NCI-H146 (cell line): ENCODE measurements at regions not wholly inside any gene's neighbourhood (a gene's known extent, or its start where the extent isn't known, plus 50 kb on each side); places are given as distances from the start of the nearest gene placed in this dataset.
A peak's percentile ranks its signal among the peaks of the same experiment; 100 is the strongest.

Experiments
- DNase-seq: peaks from one replicate; lab custom pipeline; 2025; lab: John Stamatoyannopoulos, UW

DNA sequence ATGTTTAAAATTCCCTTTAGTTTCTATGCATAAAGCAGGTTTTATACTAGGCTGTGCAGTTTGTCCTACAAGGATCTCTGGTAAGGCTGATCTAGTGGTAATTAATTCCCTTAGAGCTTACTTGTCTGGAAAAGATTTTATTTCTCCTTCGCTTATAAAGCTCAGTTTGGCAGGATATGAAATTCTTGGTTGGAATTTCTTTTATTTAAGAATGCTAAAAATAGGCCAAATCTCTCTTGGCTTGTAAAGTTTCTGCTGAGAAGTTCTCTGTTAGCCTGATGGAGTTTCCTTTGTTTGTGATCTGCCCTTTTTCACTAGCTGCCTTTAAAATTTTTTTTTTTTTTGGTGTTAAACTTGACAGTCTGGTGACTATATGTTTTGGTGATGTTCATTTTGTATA lies 237.1 kb upstream of the TLE4 start:
- DNase-seq, result no peak

GRCh38 chr9:79335987-79336386 lies 235.8 kb upstream of the TLE4 start:
- no peak for DNase-seq

GRCh38 chr9:79341561-79341960 lies 230.2 kb upstream of the TLE4 start:
- no peak for DNase-seq

- DNase-seq, result no peak
Measured at GRCh38 chr9:79346350-79347020, 225.3 kb upstream of the TLE4 start.

DNA sequence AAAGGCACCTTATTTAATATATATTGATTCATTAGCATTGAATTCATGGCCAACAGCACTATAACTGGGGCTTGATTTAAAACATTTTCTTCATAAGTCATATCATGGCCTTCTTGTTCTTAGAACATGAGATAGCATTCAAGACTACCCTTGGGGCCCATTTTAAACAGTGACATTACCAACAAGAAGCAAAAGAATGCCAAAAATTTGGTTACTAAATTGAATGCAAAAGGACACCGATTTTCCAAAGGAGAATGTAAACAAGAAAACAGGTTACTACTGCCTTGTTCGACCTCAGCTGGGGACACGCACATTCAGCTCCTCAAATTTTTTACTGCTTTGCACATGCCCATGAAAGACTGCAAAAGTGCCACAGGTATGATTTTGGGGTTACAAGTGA lies 219.4 kb upstream of the TLE4 start:
- no peak for DNase-seq

DNA sequence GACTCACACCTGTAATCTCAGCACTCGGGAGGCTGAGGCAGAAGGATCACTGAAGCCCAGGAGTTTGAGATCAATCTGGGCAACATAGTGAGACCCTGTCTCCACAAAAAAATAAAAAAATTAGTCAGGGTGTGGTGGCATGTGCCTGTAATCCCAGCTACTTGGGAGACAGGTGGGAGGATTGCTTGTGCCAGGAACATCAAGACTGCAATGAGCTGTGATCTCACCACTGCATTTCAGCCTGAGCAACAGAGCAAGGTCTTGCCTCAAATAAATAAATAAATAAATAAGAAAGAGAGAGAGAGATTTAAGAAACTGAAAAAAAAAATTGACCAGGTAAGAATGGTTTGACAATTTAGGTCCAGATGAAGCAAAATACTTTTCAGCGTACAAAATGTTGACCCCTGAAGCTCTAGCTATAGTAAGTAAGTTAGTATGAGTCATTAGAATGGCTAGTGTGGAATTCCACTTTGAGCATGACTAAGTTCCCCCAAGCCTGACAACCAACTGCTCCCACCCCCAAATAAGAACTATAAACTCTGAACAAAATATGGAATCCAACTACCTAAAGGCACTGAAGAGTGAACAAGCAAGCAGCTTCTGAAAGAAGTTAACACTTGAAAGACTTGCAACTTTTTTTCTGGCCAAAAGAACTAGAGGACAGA lies 217.8 kb upstream of the TLE4 start:
- no peak for DNase-seq

GRCh38 chr9:79357194-79357593 lies 214.6 kb upstream of the TLE4 start:
- no peak for DNase-seq

- no peak for DNase-seq
Measured at GRCh38 chr9:79357616-79358015, 214.1 kb upstream of the TLE4 start.

DNA sequence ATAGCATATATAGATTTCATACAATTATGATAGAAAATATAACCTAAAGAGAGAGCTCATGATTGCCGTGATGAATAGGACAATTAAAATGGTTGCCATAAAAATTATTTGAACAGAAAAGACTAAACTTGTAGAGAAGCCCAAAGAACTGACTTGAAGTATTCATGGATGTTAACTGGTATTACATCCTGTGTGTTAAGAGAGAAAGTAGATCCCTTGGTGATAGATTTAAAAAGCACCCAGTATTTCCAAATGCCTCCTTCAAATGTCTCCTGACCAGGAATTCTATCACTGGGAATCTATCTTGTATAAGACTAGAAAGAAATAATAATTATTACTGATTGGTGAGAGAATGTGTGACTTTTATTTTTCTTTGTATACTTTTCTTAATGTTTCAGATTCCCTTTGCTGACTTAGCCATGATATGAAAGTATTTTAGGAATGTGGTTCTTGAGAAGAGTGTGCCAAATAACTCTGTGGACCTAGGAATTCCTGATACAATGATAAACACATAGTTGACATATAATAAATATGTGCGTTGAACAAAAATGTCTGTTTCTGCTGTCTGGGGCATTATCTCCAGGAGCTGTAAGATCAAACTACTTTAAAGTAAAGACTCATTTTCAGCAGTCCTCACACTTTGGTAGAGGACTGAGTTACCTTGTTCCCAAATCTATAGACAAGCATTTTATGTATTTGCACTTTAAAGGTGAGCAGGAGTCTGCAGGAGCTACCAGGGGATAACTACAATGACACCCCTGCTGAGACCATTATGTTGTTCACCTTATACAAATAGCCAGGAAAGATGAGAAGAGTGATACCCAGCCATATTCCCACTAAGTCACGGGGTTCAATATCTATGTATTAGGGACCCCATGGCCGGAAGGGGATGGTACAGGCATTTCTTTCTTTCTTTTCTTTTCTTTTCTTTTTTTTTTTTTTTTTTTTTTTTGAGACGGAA lies 211.1 kb upstream of the TLE4 start:
- DNase-seq, result peak; percentile 92

DNA sequence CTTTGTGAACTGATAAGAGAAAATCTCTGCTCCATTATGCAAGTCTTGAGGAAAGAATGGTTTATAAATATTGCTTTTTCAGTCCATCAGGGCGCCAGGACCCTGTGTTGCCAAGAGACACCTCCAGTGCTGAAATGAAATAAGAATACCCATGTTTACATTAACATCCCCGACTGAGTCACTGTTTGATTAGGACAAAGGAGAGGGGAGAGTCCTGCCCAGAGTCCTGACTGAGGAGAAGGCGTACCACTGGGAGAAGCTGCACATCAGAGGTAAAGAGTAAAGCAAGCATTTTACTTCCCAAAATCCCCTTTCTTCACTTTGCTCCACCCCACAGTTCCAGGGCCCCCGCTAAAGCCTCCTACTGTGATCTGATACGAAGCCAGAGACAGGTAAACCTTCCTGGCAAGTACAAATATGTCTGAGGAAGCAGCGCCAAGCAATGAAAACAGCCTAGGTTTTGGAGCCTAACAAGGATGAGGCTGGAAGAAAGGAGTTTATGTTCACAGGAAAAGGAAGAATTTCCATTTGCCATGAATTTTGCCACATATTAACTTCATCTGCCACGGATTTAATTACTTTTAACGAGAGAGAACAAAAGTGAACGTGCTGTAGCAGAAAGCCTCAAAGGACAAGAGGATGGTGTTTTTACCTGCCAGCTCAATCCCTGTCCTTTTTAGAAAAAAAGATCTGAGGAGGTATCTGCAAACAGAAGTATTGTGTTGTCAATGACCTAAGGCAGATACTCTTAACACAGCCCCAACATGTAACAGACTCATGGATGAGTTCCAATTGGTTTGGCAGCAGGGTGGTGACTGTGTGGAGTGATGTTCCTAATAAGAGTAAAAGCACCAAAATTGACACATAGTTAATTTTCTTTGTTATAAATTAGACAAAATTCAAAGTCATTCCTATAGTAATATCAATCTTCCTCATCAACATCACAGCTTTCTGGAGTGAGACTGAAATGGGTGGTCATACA lies 209.4 kb upstream of the TLE4 start:
- DNase-seq, result peak; percentile 90

DNA sequence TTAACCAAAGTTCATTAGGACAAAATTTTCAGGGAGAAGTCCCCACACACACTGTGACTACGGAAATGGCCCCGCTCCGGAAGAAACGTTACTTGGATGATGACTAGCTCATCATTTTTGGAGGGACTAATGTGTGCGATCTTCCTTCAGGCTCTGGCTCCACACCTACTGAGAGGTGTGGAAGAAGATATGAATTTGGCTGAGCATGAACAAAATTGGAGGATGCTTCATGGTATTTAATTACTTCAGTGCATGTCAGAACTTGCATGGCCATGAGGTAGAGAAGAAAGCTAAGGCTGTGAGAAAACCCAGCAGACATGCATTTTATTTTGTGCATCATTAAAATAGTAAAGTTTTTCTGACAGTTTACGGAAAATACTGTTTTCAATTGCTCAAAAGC lies 202.1 kb upstream of the TLE4 start:
- DNase-seq, result no peak

- no peak for DNase-seq
Measured at GRCh38 chr9:79371301-79371700, 200.5 kb upstream of the TLE4 start.

DNA sequence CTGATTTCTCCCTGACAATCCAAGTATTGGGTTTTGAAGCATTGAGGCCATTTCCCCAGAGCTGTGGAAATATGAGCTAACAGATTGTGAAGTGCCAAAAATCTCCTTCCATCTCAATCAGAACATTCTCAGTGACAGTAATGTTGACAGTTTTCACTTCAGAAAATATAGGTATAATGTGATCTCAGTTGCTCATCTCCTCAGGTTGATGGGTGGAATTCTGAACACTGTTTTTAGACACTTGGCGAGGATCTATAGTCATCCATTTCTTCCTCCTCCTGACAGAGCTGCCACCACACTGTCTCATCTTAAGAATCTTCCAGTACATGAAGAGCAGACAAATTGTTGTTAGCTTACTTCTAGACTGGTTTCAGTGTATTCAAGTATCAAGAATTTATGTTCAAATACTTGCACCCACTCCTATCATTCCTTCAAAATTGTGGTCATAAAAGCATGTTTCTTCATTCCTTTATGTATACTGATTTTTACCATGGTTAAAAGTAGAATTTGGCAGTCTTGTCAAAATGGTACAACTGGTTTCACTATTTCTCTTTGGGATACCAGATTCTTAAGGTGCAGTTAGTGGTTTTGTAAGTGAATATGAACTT lies 199.7 kb upstream of the TLE4 start:
- no peak for DNase-seq

DNA sequence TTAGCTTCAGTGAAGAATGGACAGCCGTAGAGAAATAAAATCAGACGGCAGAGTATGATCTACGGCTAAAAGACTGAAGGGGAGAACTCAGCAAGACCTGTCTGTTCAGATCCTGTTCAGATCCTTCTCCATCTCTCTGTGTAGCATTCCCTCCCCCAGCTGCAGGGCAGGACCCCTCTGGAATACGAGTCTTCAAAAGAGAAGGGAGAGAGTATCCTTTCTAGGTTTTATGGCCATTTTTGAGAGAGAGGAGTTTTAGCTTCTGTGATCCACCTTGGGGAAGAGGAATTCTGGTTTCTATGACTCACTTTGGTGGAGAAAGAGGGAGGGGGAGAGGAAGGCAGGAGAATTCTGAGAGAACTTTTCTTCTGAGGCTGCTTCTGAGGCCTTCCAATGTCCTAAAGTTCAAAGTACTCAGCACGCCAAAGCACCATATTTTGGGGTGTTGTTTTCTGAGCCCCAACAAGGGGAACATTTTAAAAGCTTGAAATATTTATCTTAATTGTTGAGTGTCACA lies 194.4 kb upstream of the TLE4 start:
- no peak for DNase-seq

DNA sequence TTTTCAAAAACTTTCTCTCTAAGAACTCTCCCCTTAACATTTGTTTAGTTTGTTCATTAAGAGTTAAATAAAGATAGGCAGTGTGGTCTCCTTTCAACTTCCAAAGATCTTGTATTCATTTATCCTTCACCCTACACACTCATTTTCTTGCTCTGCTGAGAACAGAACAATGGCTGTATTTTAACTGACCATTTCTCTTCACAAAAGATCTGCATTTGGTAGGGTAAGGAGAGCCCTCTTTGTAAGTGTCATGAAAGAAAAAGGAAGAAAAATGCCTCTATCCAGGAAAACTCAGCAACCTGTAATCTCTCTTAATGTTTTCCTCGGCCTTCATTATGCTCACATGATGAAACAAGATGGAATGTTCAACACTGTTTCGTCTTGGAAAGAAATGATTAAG lies 193.7 kb upstream of the TLE4 start:
- no peak for DNase-seq

DNA sequence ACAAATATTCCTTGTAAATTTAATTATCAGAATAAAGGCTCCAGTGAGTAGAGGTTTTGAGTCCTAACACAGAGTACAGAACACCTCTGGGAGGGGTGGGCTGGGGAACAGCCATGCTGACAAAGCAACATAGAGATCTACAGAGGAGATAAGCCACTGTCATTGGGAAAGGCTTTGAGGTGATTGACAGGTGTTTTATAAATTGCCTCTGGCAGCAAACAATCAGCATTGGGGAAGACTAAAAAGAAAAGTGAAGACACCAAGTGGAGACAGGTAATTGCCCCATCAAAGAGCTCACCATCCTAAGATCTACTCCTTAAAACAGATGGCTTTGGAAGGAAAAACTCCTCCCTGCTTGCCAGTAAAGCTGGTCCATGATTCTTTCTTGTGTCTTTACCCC lies 189.7 kb upstream of the TLE4 start:
- no peak for DNase-seq

DNA sequence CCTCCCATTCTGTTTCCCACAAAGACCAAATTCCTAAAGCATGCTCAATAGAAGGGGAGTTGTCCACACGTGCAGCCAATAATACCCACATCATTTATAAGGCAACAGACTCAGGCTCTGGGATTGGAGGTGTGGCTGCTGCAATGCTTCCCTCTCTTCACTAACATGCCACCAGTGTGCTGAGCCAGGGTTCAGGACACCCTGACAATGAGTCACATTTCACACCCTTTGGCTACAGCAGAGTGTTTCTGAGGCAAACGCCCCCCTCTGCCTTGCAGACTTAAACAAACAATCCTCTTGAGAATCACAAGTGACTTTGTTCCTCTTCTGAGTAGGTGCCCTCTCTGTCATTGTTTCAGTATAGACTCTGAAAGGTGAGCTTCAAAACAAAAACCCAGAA lies 189.3 kb upstream of the TLE4 start:
- DNase-seq, result no peak

- DNase-seq, result no peak
Measured at GRCh38 chr9:79383096-79383495, 188.7 kb upstream of the TLE4 start.

- no peak for DNase-seq
Measured at GRCh38 chr9:79384091-79384490, 187.7 kb upstream of the TLE4 start.

- DNase-seq, result no peak
Measured at GRCh38 chr9:79384501-79384900, 187.3 kb upstream of the TLE4 start.
